T-helper 17 cell (primary cell): ENCODE measurements at regions not wholly inside any gene's neighbourhood (a gene's known extent, or its start where the extent isn't known, plus 50 kb on each side); places are given as distances from the start of the nearest gene placed in this dataset.

ENCODE experiments used
- ATAC-seq: fragments of 150-1000 bp; cut with Tn5 transposase; 2 replicates; pipeline ENCODE4 v1.10.0; 2021; ENCODE audit warnings: mild to moderate bottlenecking, moderate library complexity
- DNase-seq, 3 donors: peaks; one replicate each; pipeline versions ENCODE4 v3.0.0 to v3.0.0-alpha.2; 2020 to 2021
- H3K9me3 ChIP-seq: one replicate; pipeline ENCODE4 v1.7.0; 2013; ENCODE audit warnings: low read length, mild to moderate bottlenecking; ENCODE audit not compliant: control insufficient read depth, poor library complexity, severe bottlenecking
- H3K27ac Mint-ChIP-seq: one replicate; pipeline ENCODE4 v1.8.0; 2022; ENCODE audit warnings: mild to moderate bottlenecking, moderate library complexity, mixed read lengths
- H3K27me3 Mint-ChIP-seq: one replicate; pipeline ENCODE4 v1.8.0; 2022; ENCODE audit warnings: mixed read lengths
- H3K36me3 Mint-ChIP-seq: one replicate; pipeline ENCODE4 v1.8.0; 2022; ENCODE audit warnings: low read depth, mixed read lengths
- H3K4me1 Mint-ChIP-seq: one replicate; pipeline ENCODE4 v1.8.0; 2022; ENCODE audit warnings: mild to moderate bottlenecking, mixed read lengths
- H3K4me3 Mint-ChIP-seq: one replicate; pipeline ENCODE4 v1.8.0; 2022; ENCODE audit warnings: mild to moderate bottlenecking, moderate library complexity, mixed read lengths

- no peak for ATAC-seq
- H3K36me3 Mint-ChIP-seq: no peaks in the 10 kb centered on the region
- H3K27ac Mint-ChIP-seq: no peak overlapping the region
- DNase-seq: no peak
- no peaks in the 10 kb centered on the region for H3K4me1 Mint-ChIP-seq
- H3K27me3 Mint-ChIP-seq: peaks cover 24% of the 10 kb centered on the region
- no peaks in the 10 kb centered on the region for H3K9me3 ChIP-seq
- H3K4me3 Mint-ChIP-seq: no peak overlapping the region
Measured at GRCh38 chr10:123446449-123447156, 219.6 kb upstream of the GPR26 start.

- H3K4me3 Mint-ChIP-seq: no peak overlapping the region
Measured at GRCh38 chr10:123449234-123449962, 216.8 kb upstream of the GPR26 start.

GRCh38 chr10:123450956-123451605, 215.1 kb upstream of the GPR26 start:
- Mint-ChIP-seq H3K27ac (no peak overlapping the region), H3K36me3 (no peaks in the 10 kb centered on the region), H3K27me3 (peaks cover 12% of the 10 kb centered on the region), H3K4me1 (no peaks in the 10 kb centered on the region), H3K4me3 (no peak overlapping the region)
- H3K9me3 ChIP-seq: peaks cover 2% of the 10 kb centered on the region
- DNase-seq: no peak
- no peak for ATAC-seq

More at GRCh38 chr10:123449234-123449962, 216.8 kb upstream of the GPR26 start:
- no peak for ATAC-seq
- Mint-ChIP-seq H3K27ac (no peak overlapping the region), H3K36me3 (no peaks in the 10 kb centered on the region), H3K4me1 (no peaks in the 10 kb centered on the region), H3K27me3 (peaks cover 17% of the 10 kb centered on the region)
- DNase-seq: no peak
- peaks cover 2% of the 10 kb centered on the region for H3K9me3 ChIP-seq

GRCh38 chr10:123451618-123452245, 214.4 kb upstream of the GPR26 start:
- Mint-ChIP-seq H3K27me3 (peaks cover 9% of the 10 kb centered on the region), H3K36me3 (no peaks in the 10 kb centered on the region), H3K4me3 (no peak overlapping the region), H3K27ac (no peak overlapping the region), H3K4me1 (no peaks in the 10 kb centered on the region)
- DNase-seq: no peak
- ATAC-seq: no peak
- peaks cover 2% of the 10 kb centered on the region for H3K9me3 ChIP-seq

GRCh38 chr10:123454987-123455386, 211.2 kb upstream of the GPR26 start:
- no peak overlapping the region for H3K4me3 Mint-ChIP-seq
- H3K27ac Mint-ChIP-seq: no peak overlapping the region
- peaks cover 2% of the 10 kb centered on the region for H3K9me3 ChIP-seq
- H3K27me3 Mint-ChIP-seq: peaks cover 18% of the 10 kb centered on the region
- no peak for DNase-seq
- ATAC-seq: no peak
- H3K36me3 Mint-ChIP-seq: no peaks in the 10 kb centered on the region
- no peaks in the 10 kb centered on the region for H3K4me1 Mint-ChIP-seq

GRCh38 chr10:123455861-123456260, 210.3 kb upstream of the GPR26 start:
- DNase-seq: no peak
- ATAC-seq: no peak
- H3K9me3 ChIP-seq: peaks cover 2% of the 10 kb centered on the region
- Mint-ChIP-seq H3K36me3 (no peaks in the 10 kb centered on the region), H3K4me1 (peaks cover under 1% of the 10 kb centered on the region), H3K4me3 (no peak overlapping the region), H3K27me3 (peaks cover 18% of the 10 kb centered on the region), H3K27ac (no peak overlapping the region)

GRCh38 chr10:123458933-123459332, 207.2 kb upstream of the GPR26 start:
- ATAC-seq (no peak), DNase-seq (no peak)
- H3K27ac Mint-ChIP-seq: no peak overlapping the region
- H3K36me3 Mint-ChIP-seq: no peaks in the 10 kb centered on the region
- no peak overlapping the region for H3K4me3 Mint-ChIP-seq
- peaks cover 4% of the 10 kb centered on the region for H3K4me1 Mint-ChIP-seq
- peaks cover 16% of the 10 kb centered on the region for H3K27me3 Mint-ChIP-seq
- no peaks in the 10 kb centered on the region for H3K9me3 ChIP-seq

GRCh38 chr10:123459371-123460091, 206.6 kb upstream of the GPR26 start:
- no peaks in the 10 kb centered on the region for H3K9me3 ChIP-seq
- Mint-ChIP-seq H3K27ac (no peak overlapping the region), H3K4me3 (no peak overlapping the region), H3K4me1 (peaks cover 4% of the 10 kb centered on the region), H3K36me3 (no peaks in the 10 kb centered on the region), H3K27me3 (peaks cover 18% of the 10 kb centered on the region)
- DNase-seq (no peak), ATAC-seq (no peak)

- H3K27ac Mint-ChIP-seq: no peak overlapping the region
- H3K9me3 ChIP-seq: no peaks in the 10 kb centered on the region
- peaks cover 4% of the 10 kb centered on the region for H3K4me1 Mint-ChIP-seq
- H3K4me3 Mint-ChIP-seq: no peak overlapping the region
- no peak for DNase-seq
- no peak for ATAC-seq
- peaks cover 31% of the 10 kb centered on the region for H3K27me3 Mint-ChIP-seq
- no peaks in the 10 kb centered on the region for H3K36me3 Mint-ChIP-seq
Measured at GRCh38 chr10:123462246-123462645, 203.9 kb upstream of the GPR26 start.

GRCh38 chr10:123462756-123463155, 203.4 kb upstream of the GPR26 start:
- Mint-ChIP-seq H3K27me3 (peaks cover 31% of the 10 kb centered on the region), H3K4me1 (peaks cover 4% of the 10 kb centered on the region), H3K36me3 (no peaks in the 10 kb centered on the region), H3K4me3 (no peak overlapping the region), H3K27ac (no peak overlapping the region)
- H3K9me3 ChIP-seq: no peaks in the 10 kb centered on the region
- ATAC-seq (no peak), DNase-seq (no peak)

- no peaks in the 10 kb centered on the region for H3K9me3 ChIP-seq
- Mint-ChIP-seq H3K27me3 (peaks cover 31% of the 10 kb centered on the region), H3K4me1 (peaks cover 4% of the 10 kb centered on the region), H3K4me3 (no peak overlapping the region), H3K27ac (no peak overlapping the region), H3K36me3 (no peaks in the 10 kb centered on the region)
- DNase-seq (no peak), ATAC-seq (no peak)
Measured at GRCh38 chr10:123463181-123463580, 203.0 kb upstream of the GPR26 start.

- H3K9me3 ChIP-seq: no peaks in the 10 kb centered on the region
- Mint-ChIP-seq H3K4me3 (no peak overlapping the region), H3K36me3 (no peaks in the 10 kb centered on the region), H3K27me3 (peaks cover 29% of the 10 kb centered on the region), H3K4me1 (peaks cover 4% of the 10 kb centered on the region), H3K27ac (no peak overlapping the region)
- no peak for DNase-seq
- ATAC-seq: no peak
Measured at GRCh38 chr10:123463698-123464097, 202.5 kb upstream of the GPR26 start.
